HCT116 (cell line): ENCODE measurements at regions not wholly inside any gene's neighbourhood (a gene's known extent, or its start where the extent isn't known, plus 50 kb on each side); places are given as distances from the start of the nearest gene placed in this dataset.

ENCODE experiments used
- ATAC-seq: fragments of 200-7000 bp; cut with Tn5 transposase; 2 replicates; pipeline ENCODE4 v1.9.1; 2020; ENCODE audit warnings: mild to moderate bottlenecking, moderate library complexity
- BruUV-seq: library from RNA; stranded (reverse); fragments of 400-500 nt; replicated peaks from 2 replicates; lab custom pipeline; 2021; lab: Mats Ljungman, UMichigan
- CTCF ChIA-PET: fragments of 300-600 bp; sonication (Branson Sonifier 250); formaldehyde crosslinking; loops from one replicate; lab custom pipeline; 2021; ENCODE audit warnings: antibody characterized with exemption; lab: Charles Lee
- POLR2A ChIA-PET: fragments of 300-600, 350-600 bp; sonication (Branson Sonifier 250); formaldehyde crosslinking; loops from one replicate; lab custom pipeline; 2021; ENCODE audit warnings: antibody characterized with exemption; lab: Charles Lee
- RAD21 ChIA-PET, 2 experiments: fragments of 300-600 bp; sonication (Branson Sonifier 250); formaldehyde crosslinking; loops; one replicate each; lab custom pipeline; 2023; ENCODE audit warnings: low total read pairs in 2 of 2; ENCODE audit not compliant: uncharacterized antibody in 2 of 2, unreplicated experiment in 2 of 2, low non-redundant PET in 1 of 2; lab: Charles Lee
- DNase-seq: peaks from one replicate; pipeline ENCODE4 v3.0.0-alpha.2; 2010; ENCODE audit warnings: low read depth, low spot score
- H2AFZ ChIP-seq: fragments of 200-600 bp; shearing (Covaris generic), sonication (generic); 2 replicates; pipeline ENCODE4 v1.6.1; 2017; ENCODE audit warnings: low read depth, mixed run types, mixed read lengths, antibody characterized with exemption, low read length; ENCODE audit not compliant: poor library complexity, severe bottlenecking
- H3K27ac ChIP-seq: 2 replicates; pipeline ENCODE4 v1.5.1; 2012; ENCODE audit warnings: low read depth, low read length
- H3K27me3 ChIP-seq: fragments of 200-600 bp; sonication (generic); 2 replicates; pipeline ENCODE4 v1.6.1; 2016; ENCODE audit warnings: mixed run types, low read length, mixed read lengths; ENCODE audit not compliant: insufficient read depth
- H3K36me3 ChIP-seq, 2 experiments: fragments of 200-500 bp in 1 of 2; fragments of 200-600 bp in 1 of 2; sonication (Bioruptor generic) in 1 of 2; sonication (generic) in 1 of 2; 2 replicates each; pipeline versions ENCODE4 v1.5.1 to v1.6.1; 2014 to 2016; ENCODE audit warnings: low read length in 2 of 2, inconsistent platforms in 1 of 2, mixed read lengths in 1 of 2, mixed run types in 1 of 2; ENCODE audit not compliant: insufficient read depth in 2 of 2, control insufficient read depth in 1 of 2
- H3K4me1 ChIP-seq, 2 experiments: fragments of 200-600 bp in 1 of 2; sonication (generic) in 1 of 2; 2 replicates each; pipeline versions ENCODE4 v1.5.1 to v1.6.1; 2012 to 2017; ENCODE audit warnings: low read length in 2 of 2, inconsistent platforms in 1 of 2, mild to moderate bottlenecking in 1 of 2, mixed read lengths in 1 of 2, mixed run types in 1 of 2, moderate library complexity in 1 of 2; ENCODE audit not compliant: insufficient read depth in 2 of 2, control insufficient read depth in 1 of 2
- H3K4me2 ChIP-seq: fragments of 200-600 bp; sonication (generic); 2 replicates; pipeline ENCODE4 v1.6.1; 2017; ENCODE audit warnings: mixed run types, low read length, mixed read lengths
- H3K4me3 ChIP-seq, 2 experiments: fragments of 200-600 bp in 1 of 2; sonication (generic) in 1 of 2; replicated peaks in 1 of 2; 2 replicates each; pipeline ENCODE4 v1.5.1; 2011 to 2016; ENCODE audit warnings: low read length in 2 of 2, control low read depth in 1 of 2, low read depth in 1 of 2, mild to moderate bottlenecking in 1 of 2, mixed read lengths in 1 of 2, mixed run types in 1 of 2
- H3K79me2 ChIP-seq: fragments of 200-600 bp; sonication (generic); 2 replicates; pipeline ENCODE4 v1.6.1; 2017; ENCODE audit warnings: mild to moderate bottlenecking, mixed run types, low read length, moderate library complexity, mixed read lengths; ENCODE audit not compliant: insufficient read depth
- H3K9ac ChIP-seq: fragments of 200-600 bp; sonication (generic); 2 replicates; pipeline ENCODE4 v1.6.1; 2016; ENCODE audit warnings: low read length, mixed read lengths
- H3K9me2 ChIP-seq: fragments of 200-600 bp; sonication (generic), shearing (Covaris generic); 2 replicates; pipeline ENCODE4 v1.6.1; 2017; ENCODE audit warnings: mixed run types, mild to moderate bottlenecking, moderate library complexity; ENCODE audit not compliant: insufficient read depth
- H3K9me3 ChIP-seq, 2 experiments: fragments of 200-500 bp in 1 of 2; fragments of 200-600 bp in 1 of 2; sonication (Bioruptor generic) in 1 of 2; sonication (generic) in 1 of 2; 2 replicates each; pipeline ENCODE4 v1.6.1; 2014 to 2017; ENCODE audit warnings: low read length in 2 of 2, mixed read lengths in 2 of 2, inconsistent platforms in 1 of 2, low read depth in 1 of 2, mild to moderate bottlenecking in 1 of 2, mixed run types in 1 of 2, moderate library complexity in 1 of 2; ENCODE audit not compliant: control insufficient read depth in 1 of 2, insufficient read depth in 1 of 2
- H4K20me1 ChIP-seq: fragments of 200-600 bp; sonication (generic), shearing (Covaris generic); 2 replicates; pipeline ENCODE4 v1.6.1; 2017; ENCODE audit warnings: mixed run types, mild to moderate bottlenecking, moderate library complexity; ENCODE audit not compliant: insufficient read depth
- CEBPB ChIP-seq: IDR thresholded peaks from 2 replicates; pipeline ENCODE4 v1.6.1; 2012; ENCODE audit warnings: low read depth
- POLR2AphosphoS5 ChIP-seq: IDR thresholded peaks from 2 replicates; pipeline ENCODE4 v1.6.1; 2011; ENCODE audit warnings: mild to moderate bottlenecking, low read depth, low read length, moderate library complexity
- RAD21 ChIP-seq: IDR thresholded peaks from 2 replicates; pipeline ENCODE4 v1.6.1; 2012; ENCODE audit warnings: low read depth, mild to moderate bottlenecking
- SP1 ChIP-seq: IDR thresholded peaks from 2 replicates; pipeline ENCODE4 v1.6.1; 2012; ENCODE audit warnings: low read depth
- intact Hi-C: fragments of 100-400 bp; cut with micrococcal nuclease; formaldehyde crosslinking; loops from 2 replicates; pipeline ENCODE4 v1.10.0; 2022
- TF ChIP-seq, protein P1 (sequence below): IDR thresholded peaks from 2 replicates; pipeline ENCODE4 v1.6.1; 2012; ENCODE audit warnings: low read depth
- TF ChIP-seq, protein P2 (sequence below), 3 experiments: fragments of 200-600 bp in 1 of 3; sonication (generic) in 1 of 3; IDR thresholded peaks in 2 of 3; conservative IDR thresholded peaks in 1 of 3; 2 replicates each; pipeline ENCODE4 v1.5.1; 2012 to 2017; ENCODE audit warnings: low read depth in 2 of 3, low read length in 2 of 3, antibody characterized with exemption in 1 of 3, borderline replicate concordance in 1 of 3, control low read depth in 1 of 3, mild to moderate bottlenecking in 1 of 3, mixed read lengths in 1 of 3, mixed run types in 1 of 3, moderate library complexity in 1 of 3; ENCODE audit not compliant: insufficient read depth in 1 of 3

DNA sequence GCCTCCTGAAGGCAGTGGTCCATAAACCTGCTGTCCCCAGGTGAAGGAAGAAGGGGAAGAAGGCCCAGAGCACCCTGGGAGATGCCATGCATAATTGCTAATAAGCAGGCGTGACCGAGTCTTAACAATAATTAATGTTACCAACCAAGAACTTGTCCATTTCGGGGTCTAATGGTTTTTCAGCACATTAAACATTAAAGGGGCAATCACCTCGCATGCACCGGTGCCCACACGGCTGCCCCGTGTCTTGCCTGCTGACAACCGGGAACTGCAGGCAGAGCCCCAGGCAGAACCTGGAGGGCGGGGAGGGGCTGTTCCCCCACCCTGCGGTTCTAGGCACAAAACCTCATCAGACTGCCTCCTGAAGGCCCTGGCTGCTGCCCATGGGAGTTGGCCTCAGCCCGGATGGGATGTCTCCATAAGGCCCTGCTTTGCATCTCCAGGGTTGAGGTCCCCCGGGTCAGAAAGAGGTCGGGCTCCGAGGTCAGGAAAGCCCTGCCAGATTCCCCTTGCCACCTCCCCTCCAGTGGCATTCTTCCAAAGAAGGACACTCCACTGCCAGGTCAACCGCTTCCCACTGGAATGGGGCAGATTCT is 169.0 kb downstream of the BUD13 start:
- H3K27me3 ChIP-seq, result peaks cover 10% of the 10 kb centered on the region
- H2AFZ ChIP-seq, result no peak overlapping the region
- POLR2A ChIA-PET, result no interaction called here
- H3K9ac ChIP-seq, result no peak overlapping the region
- intact Hi-C loops, result no loop called here
- ATAC-seq (no peak), DNase-seq (no peak)
- H3K79me2 ChIP-seq, result no peaks in the 10 kb centered on the region
- BruUV-seq, result no TSS peak
- CTCF ChIA-PET, result no interaction called here
- H3K9me2 ChIP-seq, result no peaks in the 10 kb centered on the region
- no peaks in the 10 kb centered on the region for H3K36me3 ChIP-seq
- no peak overlapping the region for H3K4me2 ChIP-seq
- no peaks in the 10 kb centered on the region for H3K9me3 ChIP-seq
- H3K4me3 ChIP-seq, result no peak overlapping the region
- no peaks in the 10 kb centered on the region for H4K20me1 ChIP-seq
- H3K4me1 ChIP-seq, result peaks cover 0 to 5% of the 10 kb centered on the region in 2 experiments; a peak in 1 of 4 replicates
- RAD21 ChIA-PET, result no interaction called here
- no peak overlapping the region for H3K27ac ChIP-seq
- TF ChIP-seq, protein P1, sequence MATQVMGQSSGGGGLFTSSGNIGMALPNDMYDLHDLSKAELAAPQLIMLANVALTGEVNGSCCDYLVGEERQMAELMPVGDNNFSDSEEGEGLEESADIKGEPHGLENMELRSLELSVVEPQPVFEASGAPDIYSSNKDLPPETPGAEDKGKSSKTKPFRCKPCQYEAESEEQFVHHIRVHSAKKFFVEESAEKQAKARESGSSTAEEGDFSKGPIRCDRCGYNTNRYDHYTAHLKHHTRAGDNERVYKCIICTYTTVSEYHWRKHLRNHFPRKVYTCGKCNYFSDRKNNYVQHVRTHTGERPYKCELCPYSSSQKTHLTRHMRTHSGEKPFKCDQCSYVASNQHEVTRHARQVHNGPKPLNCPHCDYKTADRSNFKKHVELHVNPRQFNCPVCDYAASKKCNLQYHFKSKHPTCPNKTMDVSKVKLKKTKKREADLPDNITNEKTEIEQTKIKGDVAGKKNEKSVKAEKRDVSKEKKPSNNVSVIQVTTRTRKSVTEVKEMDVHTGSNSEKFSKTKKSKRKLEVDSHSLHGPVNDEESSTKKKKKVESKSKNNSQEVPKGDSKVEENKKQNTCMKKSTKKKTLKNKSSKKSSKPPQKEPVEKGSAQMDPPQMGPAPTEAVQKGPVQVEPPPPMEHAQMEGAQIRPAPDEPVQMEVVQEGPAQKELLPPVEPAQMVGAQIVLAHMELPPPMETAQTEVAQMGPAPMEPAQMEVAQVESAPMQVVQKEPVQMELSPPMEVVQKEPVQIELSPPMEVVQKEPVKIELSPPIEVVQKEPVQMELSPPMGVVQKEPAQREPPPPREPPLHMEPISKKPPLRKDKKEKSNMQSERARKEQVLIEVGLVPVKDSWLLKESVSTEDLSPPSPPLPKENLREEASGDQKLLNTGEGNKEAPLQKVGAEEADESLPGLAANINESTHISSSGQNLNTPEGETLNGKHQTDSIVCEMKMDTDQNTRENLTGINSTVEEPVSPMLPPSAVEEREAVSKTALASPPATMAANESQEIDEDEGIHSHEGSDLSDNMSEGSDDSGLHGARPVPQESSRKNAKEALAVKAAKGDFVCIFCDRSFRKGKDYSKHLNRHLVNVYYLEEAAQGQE, result no peak
- TF ChIP-seq POLR2AphosphoS5, result no peak
- no peak for TF ChIP-seq RAD21
- no peak for TF ChIP-seq CEBPB

DNA sequence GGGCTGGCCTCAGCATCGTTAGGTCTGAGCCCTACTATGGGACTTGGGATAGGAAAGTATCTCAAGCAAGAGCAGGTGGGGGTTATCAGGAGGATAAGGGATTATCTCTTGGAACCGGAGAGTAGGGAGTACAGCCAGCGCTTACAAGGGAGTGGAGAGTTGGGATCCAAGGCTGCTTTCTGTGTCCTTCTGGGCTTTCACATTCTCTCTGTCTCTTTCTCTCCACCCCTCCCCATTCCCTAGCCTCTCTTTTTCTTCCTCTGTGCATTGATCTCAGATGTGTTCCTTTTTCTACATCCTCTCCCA is 170.2 kb downstream of the BUD13 start:
- H3K4me3 ChIP-seq, result no peak overlapping the region
- TF ChIP-seq POLR2AphosphoS5, result no peak
- TF ChIP-seq, protein P2, sequence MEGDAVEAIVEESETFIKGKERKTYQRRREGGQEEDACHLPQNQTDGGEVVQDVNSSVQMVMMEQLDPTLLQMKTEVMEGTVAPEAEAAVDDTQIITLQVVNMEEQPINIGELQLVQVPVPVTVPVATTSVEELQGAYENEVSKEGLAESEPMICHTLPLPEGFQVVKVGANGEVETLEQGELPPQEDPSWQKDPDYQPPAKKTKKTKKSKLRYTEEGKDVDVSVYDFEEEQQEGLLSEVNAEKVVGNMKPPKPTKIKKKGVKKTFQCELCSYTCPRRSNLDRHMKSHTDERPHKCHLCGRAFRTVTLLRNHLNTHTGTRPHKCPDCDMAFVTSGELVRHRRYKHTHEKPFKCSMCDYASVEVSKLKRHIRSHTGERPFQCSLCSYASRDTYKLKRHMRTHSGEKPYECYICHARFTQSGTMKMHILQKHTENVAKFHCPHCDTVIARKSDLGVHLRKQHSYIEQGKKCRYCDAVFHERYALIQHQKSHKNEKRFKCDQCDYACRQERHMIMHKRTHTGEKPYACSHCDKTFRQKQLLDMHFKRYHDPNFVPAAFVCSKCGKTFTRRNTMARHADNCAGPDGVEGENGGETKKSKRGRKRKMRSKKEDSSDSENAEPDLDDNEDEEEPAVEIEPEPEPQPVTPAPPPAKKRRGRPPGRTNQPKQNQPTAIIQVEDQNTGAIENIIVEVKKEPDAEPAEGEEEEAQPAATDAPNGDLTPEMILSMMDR (IDR thresholded peaks at IDR 0.05 in 2 of 3, conservative IDR thresholded peaks at IDR 0.05 in 1 of 3; ENCODE audit: borderline replicate concordance in 1 of 3, insufficient read depth in 1 of 3, low read depth in 2 of 3, low read length in 2 of 3), result no peak
- no peak for TF ChIP-seq SP1
- peaks cover 0 to 5% of the 10 kb centered on the region in 2 experiments; a peak in 1 of 4 replicates for H3K4me1 ChIP-seq
- no peaks in the 10 kb centered on the region for H3K9me2 ChIP-seq
- no peaks in the 10 kb centered on the region for H4K20me1 ChIP-seq
- ChIA-PET CTCF (no interaction called here), RAD21 (no interaction called here), POLR2A (no interaction called here)
- H3K9ac ChIP-seq, result no peak overlapping the region
- H3K79me2 ChIP-seq, result no peaks in the 10 kb centered on the region
- intact Hi-C loops, result no loop called here
- no peaks in the 10 kb centered on the region for H3K36me3 ChIP-seq
- BruUV-seq, result no TSS peak
- H3K9me3 ChIP-seq, result no peaks in the 10 kb centered on the region
- no peak overlapping the region for H2AFZ ChIP-seq
- no peak overlapping the region for H3K27ac ChIP-seq
- no peak for ATAC-seq
- no peak for DNase-seq
- H3K4me2 ChIP-seq, result no peak overlapping the region
- peaks cover 17% of the 10 kb centered on the region for H3K27me3 ChIP-seq
